ENCODE measurements at regions not wholly inside any gene's neighbourhood (a gene's known extent, or its start where the extent isn't known, plus 50 kb on each side); places are given as distances from the start of the nearest gene placed in this dataset.
"Not testable (repeated sequence)": the region's sequence is repeated elsewhere in the genome, so short reads cannot be mapped to it uniquely, and the experiment has no call there.

DNA sequence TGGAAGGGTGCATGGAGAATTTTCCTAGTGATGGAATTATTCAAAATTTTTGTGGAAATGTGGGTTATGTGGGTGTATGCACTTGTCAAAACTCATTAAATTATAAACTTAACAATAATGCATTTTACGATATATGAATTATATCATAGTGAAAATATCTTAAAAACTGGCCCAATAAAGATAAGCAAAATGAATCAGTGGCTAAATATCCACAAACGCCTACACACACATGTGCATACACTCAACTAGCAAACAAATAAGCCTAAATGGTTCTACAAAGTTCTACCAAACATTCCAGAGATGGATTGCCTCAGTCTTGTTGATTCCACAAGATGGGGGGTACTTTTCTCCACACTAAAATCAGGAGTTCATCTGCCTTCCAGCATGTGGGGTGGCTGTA lies 349.5 kb downstream of the TSHZ3 start:
- Histone ChIP-seq H3K9me3 (ENCODE audit: control insufficient read depth in 2 of 2, low read length in 2 of 2) (no peaks in the 10 kb centered on the region), H3K27ac (ENCODE audit: low read length) (no peak overlapping the region), H3K4me1 (ENCODE audit: control insufficient read depth, insufficient read depth, low read length) (no peaks in the 10 kb centered on the region), H3K9ac (ENCODE audit: low read length in 2 of 2) (no peak overlapping the region), H3K27me3 (ENCODE audit: control insufficient read depth in 1 of 2, insufficient read depth in 2 of 2, low read length in 2 of 2) (peaks cover 0 to 7% of the 10 kb centered on the region in 2 donors), H3K36me3 (ENCODE audit: control insufficient read depth in 2 of 2, insufficient read depth in 2 of 2, low read length in 2 of 2) (no peaks in the 10 kb centered on the region), H3K4me3 (ENCODE audit: low read length in 2 of 2) (no peak overlapping the region)

DNA sequence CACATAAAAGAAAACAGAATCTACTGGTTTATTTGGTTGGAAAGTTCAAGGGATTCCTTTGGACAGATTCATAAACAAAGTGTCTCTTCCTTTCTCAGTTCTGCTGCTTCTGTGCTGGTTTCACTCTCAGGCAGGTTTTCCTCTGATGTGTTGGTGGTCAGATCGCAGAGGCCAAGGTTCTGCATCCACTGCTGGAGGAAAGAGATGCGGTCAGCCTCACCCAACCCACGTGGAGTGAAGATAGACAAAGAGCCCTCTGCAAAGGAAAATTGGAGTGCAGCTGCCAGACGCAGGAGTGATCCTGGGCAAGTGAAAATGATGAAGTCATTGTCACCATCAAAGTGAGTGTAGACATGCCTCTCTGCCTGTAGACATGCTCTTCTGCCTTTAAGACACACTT lies 352.0 kb downstream of the TSHZ3 start:
- H3K9ac ChIP-seq (ENCODE audit: low read length in 2 of 2): no peak overlapping the region
- no peak overlapping the region for H3K4me3 ChIP-seq (ENCODE audit: low read length in 2 of 2)
- H3K4me1 ChIP-seq (ENCODE audit: control insufficient read depth, insufficient read depth, low read length): no peaks in the 10 kb centered on the region
- no peak overlapping the region for H3K27ac ChIP-seq (ENCODE audit: low read length)
- H3K27me3 ChIP-seq (ENCODE audit: control insufficient read depth in 1 of 2, insufficient read depth in 2 of 2, low read length in 2 of 2): peaks cover 0 to 7% of the 10 kb centered on the region in 2 donors
- no peaks in the 10 kb centered on the region for H3K36me3 ChIP-seq (ENCODE audit: control insufficient read depth in 2 of 2, insufficient read depth in 2 of 2, low read length in 2 of 2)
- no peaks in the 10 kb centered on the region for H3K9me3 ChIP-seq (ENCODE audit: control insufficient read depth in 2 of 2, low read length in 2 of 2)

DNA sequence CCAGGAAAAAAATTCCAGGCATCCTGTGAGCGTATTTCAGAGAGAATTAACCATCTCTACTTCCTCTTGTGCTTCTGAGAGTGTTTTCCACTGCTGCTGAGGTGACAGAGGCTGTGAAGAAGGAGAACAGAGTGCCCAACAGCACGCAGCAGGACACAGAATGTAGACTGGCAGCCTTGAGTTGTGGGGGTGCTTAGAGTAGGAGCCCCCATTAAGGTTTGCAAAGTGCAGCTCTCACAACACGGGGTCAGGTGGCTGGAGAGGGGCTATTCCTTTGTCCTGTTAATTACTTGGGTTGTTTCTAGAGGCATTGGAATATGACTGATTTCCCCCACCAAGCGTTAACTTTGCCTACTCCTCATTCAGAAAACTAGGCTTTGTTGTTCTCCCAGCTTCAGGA lies 370.6 kb downstream of the TSHZ3 start:
- no peaks in the 10 kb centered on the region for H3K27me3 ChIP-seq (ENCODE audit: control insufficient read depth in 1 of 2, insufficient read depth in 2 of 2, low read length in 2 of 2)
- H3K4me1 ChIP-seq (ENCODE audit: control insufficient read depth, insufficient read depth, low read length): no peaks in the 10 kb centered on the region
- peaks cover 7 to 9% of the 10 kb centered on the region in 2 donors for H3K9me3 ChIP-seq (ENCODE audit: control insufficient read depth in 2 of 2, low read length in 2 of 2)
- no peak overlapping the region for H3K4me3 ChIP-seq (ENCODE audit: low read length in 2 of 2)
- no peak overlapping the region for H3K27ac ChIP-seq (ENCODE audit: low read length)
- no peaks in the 10 kb centered on the region for H3K36me3 ChIP-seq (ENCODE audit: control insufficient read depth in 2 of 2, insufficient read depth in 2 of 2, low read length in 2 of 2)
- H3K9ac ChIP-seq (ENCODE audit: low read length in 2 of 2): no peak overlapping the region

DNA sequence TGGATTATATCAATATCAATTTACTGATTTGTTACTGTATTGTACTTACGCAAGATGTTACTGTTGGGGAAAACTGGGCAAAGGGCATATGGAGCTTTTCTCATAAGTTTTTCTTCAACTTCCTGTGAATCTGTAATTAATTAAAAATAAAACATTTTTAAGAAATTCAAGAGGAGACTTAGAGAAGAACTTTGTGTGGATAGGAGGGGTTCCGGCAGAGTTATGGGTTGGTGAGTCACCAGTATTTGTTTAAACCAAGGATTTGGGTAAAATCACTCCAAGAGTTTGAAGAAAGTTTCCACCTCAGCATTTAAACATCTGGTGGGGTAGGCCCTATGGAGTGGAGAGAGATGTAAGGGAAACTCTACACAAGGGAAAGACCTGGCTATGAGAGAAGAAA lies 379.6 kb downstream of the TSHZ3 start:
- no peak overlapping the region for H3K27ac ChIP-seq (ENCODE audit: low read length)
- H3K9ac ChIP-seq (ENCODE audit: low read length in 2 of 2): no peak overlapping the region
- no peak overlapping the region for H3K4me3 ChIP-seq (ENCODE audit: low read length in 2 of 2)
- H3K9me3 ChIP-seq (ENCODE audit: control insufficient read depth in 2 of 2, low read length in 2 of 2): no peaks in the 10 kb centered on the region
- no peaks in the 10 kb centered on the region for H3K27me3 ChIP-seq (ENCODE audit: control insufficient read depth in 1 of 2, insufficient read depth in 2 of 2, low read length in 2 of 2)
- no peaks in the 10 kb centered on the region for H3K4me1 ChIP-seq (ENCODE audit: control insufficient read depth, insufficient read depth, low read length)
- H3K36me3 ChIP-seq (ENCODE audit: control insufficient read depth in 2 of 2, insufficient read depth in 2 of 2, low read length in 2 of 2): no peaks in the 10 kb centered on the region

DNA sequence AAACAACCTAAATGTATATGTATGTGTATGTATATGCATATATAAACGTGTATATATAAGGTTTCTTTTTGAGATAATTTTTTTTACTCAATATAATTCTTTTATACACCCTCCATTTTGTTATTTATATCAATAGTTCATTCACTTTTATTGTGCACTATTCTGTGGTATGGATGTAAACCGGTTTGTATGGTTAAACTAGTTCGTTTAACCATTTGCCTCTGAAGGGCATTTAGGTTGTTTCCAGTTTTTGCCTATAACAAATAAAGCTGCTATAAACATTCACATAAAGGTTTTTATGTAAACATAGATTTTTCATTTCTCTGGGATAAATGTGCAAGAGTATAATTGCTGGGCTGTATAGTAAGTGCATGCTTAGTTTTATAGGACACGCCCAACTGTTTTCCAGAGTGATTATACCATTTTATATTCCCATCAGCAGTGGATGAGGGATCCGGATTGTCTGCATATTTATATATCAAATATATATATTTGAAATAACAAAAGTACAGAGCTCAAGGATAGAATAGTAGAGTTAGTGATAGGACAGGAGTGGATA lies 380.3 kb downstream of the TSHZ3 start:
- Histone ChIP-seq H3K4me1 (ENCODE audit: control insufficient read depth, insufficient read depth, low read length) (no peaks in the 10 kb centered on the region), H3K36me3 (ENCODE audit: control insufficient read depth in 2 of 2, insufficient read depth in 2 of 2, low read length in 2 of 2) (no peaks in the 10 kb centered on the region), H3K27ac (ENCODE audit: low read length) (no peak overlapping the region), H3K27me3 (ENCODE audit: control insufficient read depth in 1 of 2, insufficient read depth in 2 of 2, low read length in 2 of 2) (no peaks in the 10 kb centered on the region), H3K9ac (ENCODE audit: low read length in 2 of 2) (no peak overlapping the region), H3K9me3 (ENCODE audit: control insufficient read depth in 2 of 2, low read length in 2 of 2) (no peaks in the 10 kb centered on the region), H3K4me3 (ENCODE audit: low read length in 2 of 2) (no peak overlapping the region)

DNA sequence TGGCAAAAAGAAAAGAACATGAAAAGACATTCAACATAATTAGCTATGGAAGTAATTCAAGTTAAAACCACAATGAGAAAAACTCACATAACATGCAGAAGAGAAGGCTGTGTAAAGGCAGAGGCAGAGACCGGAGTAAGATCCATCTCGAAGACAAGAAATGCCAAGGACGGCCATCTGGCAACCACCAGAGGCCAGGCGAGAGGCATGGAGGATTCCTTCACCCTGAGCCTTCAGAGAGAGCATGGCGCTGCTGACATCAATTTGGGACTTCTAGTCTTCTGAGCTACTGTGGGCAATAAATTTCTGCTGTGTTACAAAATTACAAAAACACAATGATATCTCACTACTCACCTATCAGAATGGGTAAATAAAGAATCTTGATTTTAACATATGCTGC lies 381.0 kb downstream of the TSHZ3 start:
- Histone ChIP-seq H3K9ac (ENCODE audit: low read length in 2 of 2) (no peak overlapping the region), H3K4me1 (ENCODE audit: control insufficient read depth, insufficient read depth, low read length) (no peaks in the 10 kb centered on the region), H3K27ac (ENCODE audit: low read length) (no peak overlapping the region), H3K9me3 (ENCODE audit: control insufficient read depth in 2 of 2, low read length in 2 of 2) (peaks cover 0 to 3% of the 10 kb centered on the region in 2 donors), H3K36me3 (ENCODE audit: control insufficient read depth in 2 of 2, insufficient read depth in 2 of 2, low read length in 2 of 2) (no peaks in the 10 kb centered on the region), H3K27me3 (ENCODE audit: control insufficient read depth in 1 of 2, insufficient read depth in 2 of 2, low read length in 2 of 2) (no peaks in the 10 kb centered on the region), H3K4me3 (ENCODE audit: low read length in 2 of 2) (no peak overlapping the region)

DNA sequence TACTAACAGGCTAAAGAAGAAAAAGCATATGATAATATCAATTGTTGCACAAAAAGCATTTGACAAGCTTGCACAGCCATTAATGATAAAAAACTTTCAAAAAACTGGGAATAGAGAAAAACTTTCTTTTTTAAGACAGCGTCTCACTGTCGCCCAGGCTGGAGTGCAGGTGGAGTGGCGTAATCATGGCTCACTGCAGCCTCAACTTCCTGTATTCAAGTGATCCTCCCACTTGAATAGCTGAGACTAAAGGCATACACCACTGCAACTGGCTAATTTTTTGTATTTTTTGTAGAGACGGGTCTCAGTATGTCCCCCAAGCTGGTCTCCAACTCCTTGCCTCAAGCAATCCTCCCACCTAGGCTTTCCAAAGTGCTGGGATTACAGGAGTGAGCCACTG lies 382.8 kb downstream of the TSHZ3 start:
- H3K4me3 ChIP-seq (ENCODE audit: low read length in 2 of 2): no peak overlapping the region
- no peaks in the 10 kb centered on the region for H3K27me3 ChIP-seq (ENCODE audit: control insufficient read depth in 1 of 2, insufficient read depth in 2 of 2, low read length in 2 of 2)
- H3K36me3 ChIP-seq (ENCODE audit: control insufficient read depth in 2 of 2, insufficient read depth in 2 of 2, low read length in 2 of 2): no peaks in the 10 kb centered on the region
- H3K27ac ChIP-seq (ENCODE audit: low read length): no peak overlapping the region
- H3K9me3 ChIP-seq (ENCODE audit: control insufficient read depth in 2 of 2, low read length in 2 of 2): peaks cover 0 to 6% of the 10 kb centered on the region in 2 donors
- no peaks in the 10 kb centered on the region for H3K4me1 ChIP-seq (ENCODE audit: control insufficient read depth, insufficient read depth, low read length)
- H3K9ac ChIP-seq (ENCODE audit: low read length in 2 of 2): no peak overlapping the region

DNA sequence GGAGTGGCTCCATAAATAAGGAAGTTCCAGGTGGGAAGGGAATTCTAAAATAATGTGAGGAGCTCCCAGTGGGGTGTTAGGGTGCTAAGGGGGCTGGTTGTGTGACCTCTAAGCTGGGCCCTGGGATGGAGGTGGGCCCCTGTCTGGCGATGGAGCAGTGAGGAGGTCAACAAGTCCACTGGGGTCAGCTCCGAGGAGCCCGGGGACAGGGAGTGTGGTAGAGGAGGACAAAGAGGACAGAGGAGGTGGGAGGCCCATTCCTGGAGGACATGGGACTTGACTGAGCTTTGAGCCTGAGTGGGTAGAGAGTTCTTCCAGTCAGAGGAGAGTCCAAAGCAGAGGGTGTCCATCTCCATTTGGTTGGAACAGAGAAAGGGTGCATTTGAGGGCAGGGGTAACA lies 390.2 kb downstream of the TSHZ3 start:
- no peak overlapping the region for H3K9ac ChIP-seq (ENCODE audit: low read length in 2 of 2)
- H3K4me1 ChIP-seq (ENCODE audit: control insufficient read depth, insufficient read depth, low read length): no peaks in the 10 kb centered on the region
- no peak overlapping the region for H3K4me3 ChIP-seq (ENCODE audit: low read length in 2 of 2)
- peaks cover 0 to 6% of the 10 kb centered on the region in 2 donors for H3K9me3 ChIP-seq (ENCODE audit: control insufficient read depth in 2 of 2, low read length in 2 of 2)
- H3K36me3 ChIP-seq (ENCODE audit: control insufficient read depth in 2 of 2, insufficient read depth in 2 of 2, low read length in 2 of 2): no peaks in the 10 kb centered on the region
- H3K27me3 ChIP-seq (ENCODE audit: control insufficient read depth in 1 of 2, insufficient read depth in 2 of 2, low read length in 2 of 2): peaks cover 0 to 4% of the 10 kb centered on the region in 2 donors
- H3K27ac ChIP-seq (ENCODE audit: low read length): no peak overlapping the region

DNA sequence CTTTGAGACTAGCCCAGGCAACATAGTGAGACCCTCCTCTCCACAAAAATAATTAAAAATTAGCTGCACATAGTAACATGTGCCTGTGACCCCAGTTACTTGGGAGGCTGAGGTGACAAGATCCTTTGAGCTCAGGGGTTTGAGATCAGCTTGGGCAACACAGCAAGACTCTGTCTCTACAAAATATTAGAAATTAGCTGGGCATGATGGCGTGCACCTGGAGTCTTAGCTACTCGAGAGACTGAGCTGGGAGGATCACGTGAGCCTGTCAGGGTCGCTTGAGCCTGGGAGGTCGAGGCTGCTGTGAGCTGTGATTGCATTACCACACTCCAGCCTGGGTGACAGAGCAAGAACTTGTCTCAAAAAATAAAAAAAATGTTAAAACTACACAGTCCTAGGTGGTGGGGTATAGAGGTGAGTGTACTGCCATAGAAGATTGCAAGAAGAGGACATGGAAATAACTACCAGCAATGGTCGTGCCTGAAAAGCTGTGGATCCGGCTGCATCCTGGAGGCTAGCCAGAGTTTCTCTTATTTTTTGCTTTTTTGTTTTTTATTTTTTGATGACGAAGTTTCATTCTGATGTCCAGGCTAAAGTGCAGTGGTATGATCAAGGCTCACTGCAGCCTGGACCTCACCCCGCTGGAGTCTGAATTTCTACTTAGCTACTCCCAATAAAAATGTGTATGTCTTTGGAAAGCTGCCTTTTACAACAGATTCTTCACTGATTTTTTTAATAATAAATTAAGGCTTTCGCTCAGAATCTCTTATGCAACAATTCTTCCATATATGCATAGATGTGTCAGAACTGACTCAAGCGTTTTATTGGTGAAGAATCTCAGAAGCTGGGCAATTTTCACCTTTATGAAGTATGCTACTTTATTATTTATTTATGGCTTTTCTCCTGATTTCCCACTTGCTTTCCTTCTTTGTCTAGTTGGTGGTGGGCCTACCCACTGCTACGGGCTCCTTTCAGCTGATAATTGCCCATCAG lies 393.8 kb downstream of the TSHZ3 start:
- no peaks in the 10 kb centered on the region for H3K9me3 ChIP-seq (ENCODE audit: control insufficient read depth in 2 of 2, low read length in 2 of 2)
- H3K36me3 ChIP-seq (ENCODE audit: control insufficient read depth in 2 of 2, insufficient read depth in 2 of 2, low read length in 2 of 2): no peaks in the 10 kb centered on the region
- no peak overlapping the region for H3K9ac ChIP-seq (ENCODE audit: low read length in 2 of 2)
- no peak overlapping the region for H3K4me3 ChIP-seq (ENCODE audit: low read length in 2 of 2)
- H3K4me1 ChIP-seq (ENCODE audit: control insufficient read depth, insufficient read depth, low read length): no peaks in the 10 kb centered on the region
- H3K27ac ChIP-seq (ENCODE audit: low read length): no peak overlapping the region
- H3K27me3 ChIP-seq (ENCODE audit: control insufficient read depth in 1 of 2, insufficient read depth in 2 of 2, low read length in 2 of 2): peaks cover 0 to 4% of the 10 kb centered on the region in 2 donors

DNA sequence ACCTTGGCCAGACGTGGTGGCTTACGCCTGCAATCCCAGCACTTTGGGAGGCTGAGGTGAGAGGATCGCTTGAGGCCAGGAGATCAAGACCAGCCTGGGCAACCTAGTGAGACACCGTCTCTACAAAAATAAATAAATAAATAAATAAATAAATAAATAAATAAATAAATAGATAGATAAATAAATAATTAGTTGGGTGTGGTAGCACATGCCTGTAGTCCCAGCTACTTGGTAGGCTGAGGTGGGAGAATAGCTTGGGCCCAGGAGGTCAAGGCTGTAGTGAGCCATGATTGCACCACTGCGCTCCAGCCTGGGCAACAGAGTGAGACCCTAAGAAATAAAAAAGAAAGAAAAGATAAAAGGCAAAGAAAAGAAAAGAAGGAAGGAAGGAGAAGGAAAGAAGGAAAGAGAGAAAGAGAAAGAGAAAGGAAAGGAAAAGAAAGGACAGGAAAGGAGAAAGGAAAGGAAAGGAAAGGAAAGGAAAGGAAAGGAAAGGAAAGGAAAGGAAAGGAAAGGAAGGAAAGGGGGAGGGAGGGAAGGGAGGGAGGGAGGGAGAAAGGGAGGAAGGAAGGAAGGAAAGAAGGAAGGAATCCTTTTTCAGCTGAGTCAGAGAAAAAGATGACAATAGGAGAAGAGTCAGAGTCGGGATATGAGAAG lies 404.8 kb downstream of the TSHZ3 start:
- H3K9me3 ChIP-seq (ENCODE audit: control insufficient read depth in 2 of 2, low read length in 2 of 2): not testable (repeated sequence)

More for the DNA sequence above, 404.8 kb downstream of the TSHZ3 start:
- not testable (repeated sequence) for H3K27ac ChIP-seq (ENCODE audit: low read length); H3K9ac ChIP-seq (ENCODE audit: low read length in 2 of 2); H3K4me1 ChIP-seq (ENCODE audit: control insufficient read depth, insufficient read depth, low read length); H3K36me3 ChIP-seq (ENCODE audit: control insufficient read depth in 2 of 2, insufficient read depth in 2 of 2, low read length in 2 of 2); H3K4me3 ChIP-seq (ENCODE audit: low read length in 2 of 2); H3K27me3 ChIP-seq (ENCODE audit: control insufficient read depth in 1 of 2, insufficient read depth in 2 of 2, low read length in 2 of 2)

Data from stomach smooth muscle (tissue), 2 donors.